Smooth muscle cell (in vitro differentiated cells): ENCODE measurements at regions not wholly inside any gene's neighbourhood (a gene's known extent, or its start where the extent isn't known, plus 50 kb on each side); places are given as distances from the start of the nearest gene placed in this dataset.

Experiments used
- DNase-seq: peaks from one replicate; lab custom pipeline; 2025; ENCODE audit not compliant: unreplicated experiment; lab: John Stamatoyannopoulos, UW
- H2AFZ ChIP-seq: fragments of 200-600 bp; sonication (generic); 2 replicates; pipeline ENCODE4 v1.6.0; 2016; ENCODE audit warnings: antibody characterized with exemption, low read depth, mild to moderate bottlenecking
- H3F3A ChIP-seq: fragments of 200-600 bp; sonication (generic); 2 replicates; pipeline ENCODE4 v1.6.0; 2017; ENCODE audit warnings: antibody characterized with exemption, low read depth
- H3K27ac ChIP-seq: fragments of 200-600 bp; sonication (generic); 2 replicates; pipeline ENCODE4 v1.5.1; 2016; ENCODE audit warnings: low read depth, mild to moderate bottlenecking
- H3K27me3 ChIP-seq: fragments of 200-600 bp; sonication (generic); 2 replicates; pipeline ENCODE4 v1.6.1; 2016; ENCODE audit warnings: low read depth, mild to moderate bottlenecking
- H3K36me3 ChIP-seq: fragments of 200-600 bp; sonication (generic); 2 replicates; pipeline ENCODE4 v1.5.1; 2016; ENCODE audit warnings: low read depth
- H3K4me1 ChIP-seq: fragments of 200-600 bp; sonication (generic); 2 replicates; pipeline ENCODE4 v1.5.1; 2016; ENCODE audit warnings: low read depth
- H3K4me2 ChIP-seq: fragments of 200-600 bp; sonication (generic); 2 replicates; pipeline ENCODE4 v1.6.0; 2016; ENCODE audit warnings: mild to moderate bottlenecking
- H3K4me3 ChIP-seq: fragments of 200-600 bp; sonication (generic); 2 replicates; pipeline ENCODE4 v1.5.1; 2016; ENCODE audit warnings: mild to moderate bottlenecking
- H3K79me2 ChIP-seq: fragments of 200-600 bp; sonication (generic); 2 replicates; pipeline ENCODE4 v1.6.0; 2016; ENCODE audit warnings: low read depth, mild to moderate bottlenecking
- H3K9ac ChIP-seq: fragments of 200-600 bp; sonication (generic); 2 replicates; pipeline ENCODE4 v1.6.0; 2016; ENCODE audit warnings: low read depth
- H3K9me3 ChIP-seq: fragments of 200-600 bp; sonication (generic); replicated peaks from 2 replicates; pipeline ENCODE4 v1.5.1; 2016; ENCODE audit warnings: low read depth
- H4K20me1 ChIP-seq: fragments of 200-600 bp; sonication (generic); 2 replicates; pipeline ENCODE4 v1.6.0; 2016; ENCODE audit warnings: low read depth
- CTCF ChIP-seq: fragments of 200-600 bp; sonication (generic); IDR thresholded peaks from 2 replicates; pipeline ENCODE4 v1.5.1; 2017; ENCODE audit warnings: borderline replicate concordance, mild to moderate bottlenecking, antibody characterized with exemption; ENCODE audit not compliant: insufficient read depth, poor library complexity, severe bottlenecking
- WGBS: methylation state at CpG from one replicate; pipeline ENCODE4 v1.1.7; 2016; ENCODE audit warnings: low lambda C conversion rate; 5-methylcytosine and 5-hydroxymethylcytosine counted together

DNA sequence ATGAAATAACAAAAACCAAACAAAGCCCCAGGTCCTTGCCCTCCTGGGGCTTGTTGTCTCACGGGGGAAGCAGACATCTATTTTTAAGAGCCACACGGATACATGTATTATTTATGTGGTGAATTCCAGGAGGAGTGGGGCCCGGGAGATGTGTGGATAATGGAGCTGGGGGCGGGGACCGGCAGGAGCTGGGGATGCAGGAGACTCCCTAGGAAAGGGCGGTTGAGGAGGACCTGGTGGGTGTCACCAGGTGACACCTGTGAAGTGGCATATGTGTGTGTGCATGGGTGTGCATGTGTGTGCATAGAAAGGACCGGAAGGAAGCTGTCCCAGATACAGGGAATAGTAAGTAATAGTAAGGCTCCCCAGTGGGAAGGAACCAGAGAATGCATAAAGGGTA lies 148.9 kb downstream of the URI1 start:
- no peak for DNase-seq
- Histone ChIP-seq H3F3A (no peaks in the 10 kb centered on the region), H3K36me3 (no peaks in the 10 kb centered on the region), H4K20me1 (no peaks in the 10 kb centered on the region), H3K27ac (no peak overlapping the region), H3K9ac (no peak overlapping the region), H3K27me3 (no peaks in the 10 kb centered on the region), H3K9me3 (no peaks in the 10 kb centered on the region), H3K4me3 (no peak overlapping the region), H3K4me2 (no peak overlapping the region), H3K4me1 (no peaks in the 10 kb centered on the region), H2AFZ (no peak overlapping the region), H3K79me2 (no peaks in the 10 kb centered on the region)
- no peak for TF ChIP-seq CTCF
- 94% methylated on average over 7 of the region's 7 CpGs for WGBS

GRCh38 chr19:30091456-30091855 lies 149.4 kb downstream of the URI1 start:
- no peaks in the 10 kb centered on the region for H4K20me1 ChIP-seq
- no peak overlapping the region for H3K9ac ChIP-seq
- H3K27me3 ChIP-seq: no peaks in the 10 kb centered on the region
- WGBS: 97% methylated on average over 10 of the region's 10 CpGs
- H3K36me3 ChIP-seq: no peaks in the 10 kb centered on the region
- no peaks in the 10 kb centered on the region for H3F3A ChIP-seq
- DNase-seq: no peak
- no peak overlapping the region for H2AFZ ChIP-seq
- no peaks in the 10 kb centered on the region for H3K4me1 ChIP-seq
- TF ChIP-seq CTCF: no peak
- H3K27ac ChIP-seq: no peak overlapping the region
- H3K4me2 ChIP-seq: no peak overlapping the region
- H3K4me3 ChIP-seq: no peak overlapping the region
- no peaks in the 10 kb centered on the region for H3K9me3 ChIP-seq
- H3K79me2 ChIP-seq: no peaks in the 10 kb centered on the region

- TF ChIP-seq CTCF: no peak
- no peak overlapping the region for H3K4me2 ChIP-seq
- no peaks in the 10 kb centered on the region for H3F3A ChIP-seq
- H3K9me3 ChIP-seq: no peaks in the 10 kb centered on the region
- H3K9ac ChIP-seq: no peak overlapping the region
- H3K4me1 ChIP-seq: no peaks in the 10 kb centered on the region
- no peaks in the 10 kb centered on the region for H4K20me1 ChIP-seq
- WGBS: 95% methylated on average over 3 of the region's 3 CpGs
- no peaks in the 10 kb centered on the region for H3K36me3 ChIP-seq
- DNase-seq: no peak
- no peak overlapping the region for H3K4me3 ChIP-seq
- no peaks in the 10 kb centered on the region for H3K27me3 ChIP-seq
- H3K27ac ChIP-seq: no peak overlapping the region
- no peaks in the 10 kb centered on the region for H3K79me2 ChIP-seq
- H2AFZ ChIP-seq: no peak overlapping the region
Measured at GRCh38 chr19:30091856-30092255, 149.8 kb downstream of the URI1 start.

- H3K9me3 ChIP-seq: no peaks in the 10 kb centered on the region
- TF ChIP-seq CTCF: no peak
- H3K27ac ChIP-seq: no peak overlapping the region
- no peak overlapping the region for H2AFZ ChIP-seq
- H3K27me3 ChIP-seq: no peaks in the 10 kb centered on the region
- no peak overlapping the region for H3K4me3 ChIP-seq
- no peak for DNase-seq
- H3K4me2 ChIP-seq: no peak overlapping the region
- WGBS: 92% methylated on average over 14 of the region's 14 CpGs
- no peaks in the 10 kb centered on the region for H3K4me1 ChIP-seq
- H3K36me3 ChIP-seq: no peaks in the 10 kb centered on the region
- H4K20me1 ChIP-seq: no peaks in the 10 kb centered on the region
- H3K79me2 ChIP-seq: no peaks in the 10 kb centered on the region
- no peak overlapping the region for H3K9ac ChIP-seq
- no peaks in the 10 kb centered on the region for H3F3A ChIP-seq
Measured at GRCh38 chr19:30092721-30093569, 150.9 kb downstream of the URI1 start.
